Neural cell (in vitro differentiated cells): ENCODE measurements at regions not wholly inside any gene's neighbourhood (a gene's known extent, or its start where the extent isn't known, plus 50 kb on each side); places are given as distances from the start of the nearest gene placed in this dataset.

Source experiments
- H2AFZ ChIP-seq: fragments of 200-600, 300-800 bp; sonication (generic), shearing (Covaris generic); 2 replicates; pipeline ENCODE4 v1.6.0; 2014; ENCODE audit warnings: low read depth, mild to moderate bottlenecking, antibody characterized with exemption, low read length, moderate library complexity
- H3F3A ChIP-seq: fragments of 200-600 bp; shearing (Covaris generic); 2 replicates; pipeline ENCODE4 v1.6.1; 2016; ENCODE audit warnings: mild to moderate bottlenecking, moderate library complexity, mixed read lengths, antibody characterized with exemption, low read length; ENCODE audit not compliant: insufficient read depth, poor library complexity, severe bottlenecking
- H3K27ac ChIP-seq: fragments of 200-600, 300-800 bp; sonication (generic), shearing (Covaris generic); 2 replicates; pipeline ENCODE4 v1.5.1; 2014; ENCODE audit warnings: mild to moderate bottlenecking, low read length, moderate library complexity
- H3K27me3 ChIP-seq: fragments of 300-800, 200-600 bp; sonication (generic), shearing (Covaris generic); 2 replicates; pipeline ENCODE4 v1.6.0; 2014; ENCODE audit warnings: mild to moderate bottlenecking, low read depth, low read length, moderate library complexity; ENCODE audit not compliant: insufficient read depth
- H3K36me3 ChIP-seq: fragments of 300-800, 200-600 bp; sonication (generic), shearing (Covaris generic); 2 replicates; pipeline ENCODE4 v1.5.1; 2014; ENCODE audit warnings: mild to moderate bottlenecking, antibody characterized with exemption, low read length, moderate library complexity; ENCODE audit not compliant: insufficient read depth
- H3K4me2 ChIP-seq: fragments of 300-800, 200-600 bp; sonication (generic), shearing (Covaris generic); 2 replicates; pipeline ENCODE4 v1.6.0; 2014; ENCODE audit warnings: mild to moderate bottlenecking, low read length
- H3K4me3 ChIP-seq: fragments of 300-800, 200-600 bp; sonication (generic), shearing (Covaris generic); 2 replicates; pipeline ENCODE4 v1.5.1; 2014; ENCODE audit warnings: mild to moderate bottlenecking, low read length, moderate library complexity
- H3K79me2 ChIP-seq: fragments of 200-600 bp; shearing (Covaris generic); replicated peaks from 2 replicates; pipeline ENCODE4 v1.6.0; 2014; ENCODE audit warnings: mild to moderate bottlenecking, low read length, moderate library complexity; ENCODE audit not compliant: insufficient read depth
- H3K9ac ChIP-seq: fragments of 300-800, 200-600 bp; sonication (generic), shearing (Covaris generic); 2 replicates; pipeline ENCODE4 v1.6.1; 2016; ENCODE audit warnings: mild to moderate bottlenecking, low read length, mixed read lengths
- H3K9me2 ChIP-seq: fragments of 200-600 bp; shearing (Covaris generic); 2 replicates; pipeline ENCODE4 v1.6.1; 2016; ENCODE audit warnings: mild to moderate bottlenecking, low read length, mixed read lengths; ENCODE audit not compliant: insufficient read depth
- H3K9me3 ChIP-seq: fragments of 200-600, 300-800 bp; sonication (generic), shearing (Covaris generic); 2 replicates; pipeline ENCODE4 v1.6.1; 2016; ENCODE audit warnings: mild to moderate bottlenecking, mixed run types, low read length, moderate library complexity, mixed read lengths
- H4K20me1 ChIP-seq: fragments of 200-600 bp; shearing (Covaris generic); 2 replicates; pipeline ENCODE4 v1.6.1; 2016; ENCODE audit warnings: mild to moderate bottlenecking, mixed run types; ENCODE audit not compliant: insufficient read depth
- CTCF ChIP-seq: fragments of 450-650 bp; IDR thresholded peaks from 2 replicates; pipeline ENCODE4 v1.5.1; 2014; ENCODE audit warnings: antibody characterized with exemption, mild to moderate bottlenecking, moderate library complexity; ENCODE audit not compliant: poor library complexity, severe bottlenecking
- EP300 ChIP-seq: fragments of 450-650 bp; conservative IDR thresholded peaks from 2 replicates; pipeline ENCODE4 v1.6.1; 2014; ENCODE audit warnings: antibody characterized with exemption, mild to moderate bottlenecking, moderate library complexity; ENCODE audit not compliant: poor library complexity, severe bottlenecking
- EZH2 ChIP-seq: fragments of 200-600, 300-800 bp; shearing (Covaris generic), sonication (generic); IDR thresholded peaks from 2 replicates; pipeline ENCODE4 v1.6.1; 2014; ENCODE audit warnings: antibody characterized with exemption, low read length, borderline replicate concordance, mild to moderate bottlenecking; ENCODE audit not compliant: insufficient read depth, poor library complexity, severe bottlenecking
- MXI1 ChIP-seq: fragments of 450-650 bp; conservative IDR thresholded peaks from 2 replicates; pipeline ENCODE4 v1.6.1; 2014; ENCODE audit warnings: antibody characterized with exemption, mild to moderate bottlenecking; ENCODE audit not compliant: poor library complexity, severe bottlenecking
- POLR2AphosphoS5 ChIP-seq: IDR thresholded peaks from 2 replicates; pipeline ENCODE4 v1.6.1; 2012
- RAD21 ChIP-seq: fragments of 450-650 bp; conservative IDR thresholded peaks from 2 replicates; pipeline ENCODE4 v1.6.1; 2014; ENCODE audit warnings: antibody characterized with exemption, mild to moderate bottlenecking, moderate library complexity
- REST ChIP-seq: IDR thresholded peaks from 2 replicates; pipeline ENCODE4 v1.6.1; 2012; ENCODE audit warnings: borderline replicate concordance
- SMC3 ChIP-seq: fragments of 450-650 bp; conservative IDR thresholded peaks from 2 replicates; pipeline ENCODE4 v1.6.1; 2014; ENCODE audit warnings: antibody characterized with exemption, mild to moderate bottlenecking, moderate library complexity; ENCODE audit not compliant: poor library complexity
- TAF1 ChIP-seq: IDR thresholded peaks from 2 replicates; pipeline ENCODE4 v1.6.1; 2012; ENCODE audit warnings: low read depth

GRCh38 chr13:19329365-19329764, 147.7 kb upstream of the TUBA3C start:
- Histone ChIP-seq H2AFZ (no peak overlapping the region), H3F3A (no peaks in the 10 kb centered on the region), H3K4me2 (no peak overlapping the region), H3K79me2 (no peaks in the 10 kb centered on the region), H3K9me2 (no peaks in the 10 kb centered on the region), H4K20me1 (no peaks in the 10 kb centered on the region), H3K36me3 (no peaks in the 10 kb centered on the region), H3K9ac (no peak overlapping the region), H3K27me3 (no peaks in the 10 kb centered on the region), H3K9me3 (peaks cover 2% of the 10 kb centered on the region), H3K4me3 (no peak overlapping the region), H3K27ac (no peak overlapping the region)
- TF ChIP-seq RAD21, result no peak
- TF ChIP-seq EP300, result no peak
- TF ChIP-seq SMC3, result no peak
- no peak for TF ChIP-seq EZH2
- TF ChIP-seq MXI1, result no peak
- no peak for TF ChIP-seq REST
- TF ChIP-seq POLR2AphosphoS5, result no peak
- TF ChIP-seq TAF1, result no peak
- no peak for TF ChIP-seq CTCF

GRCh38 chr13:19324325-19324724, 142.7 kb upstream of the TUBA3C start:
- Histone ChIP-seq H3K27me3 (no peaks in the 10 kb centered on the region), H2AFZ (no peak overlapping the region), H3F3A (no peaks in the 10 kb centered on the region), H3K27ac (no peak overlapping the region), H3K79me2 (no peaks in the 10 kb centered on the region), H3K9me2 (no peaks in the 10 kb centered on the region), H3K4me3 (no peak overlapping the region), H3K36me3 (no peaks in the 10 kb centered on the region), H4K20me1 (no peaks in the 10 kb centered on the region), H3K9me3 (peaks cover 9% of the 10 kb centered on the region), H3K4me2 (no peak overlapping the region), H3K9ac (no peak overlapping the region)
- no peak for TF ChIP-seq CTCF
- no peak for TF ChIP-seq SMC3
- no peak for TF ChIP-seq MXI1
- TF ChIP-seq REST, result no peak
- no peak for TF ChIP-seq TAF1
- TF ChIP-seq EZH2, result no peak
